Heart left ventricle (tissue), 13 donors: ENCODE measurements at regions not wholly inside any gene's neighbourhood (a gene's known extent, or its start where the extent isn't known, plus 50 kb on each side); places are given as distances from the start of the nearest gene placed in this dataset.

Experiments used
- CTCF ChIP-seq, 12 donors: fragments of 200-600 bp; sonication (generic) in 4 of 12; IDR thresholded peaks; one replicate each; pipeline versions ENCODE4 v1.5.0 to v1.8.0; 2018 to 2022; ENCODE audit warnings: antibody characterized with exemption in 12 of 12, mild to moderate bottlenecking in 5 of 12
- POLR2A ChIP-seq, 2 donors: fragments of 450-650 bp; IDR thresholded peaks; one replicate each; pipeline ENCODE4 v1.6.1; 2017; ENCODE audit warnings: antibody characterized with exemption in 2 of 2, mild to moderate bottlenecking in 2 of 2, moderate library complexity in 2 of 2
- donor health status: ischemic (EF 13 %, LVEDD 7.1; RV severe dilation, severe dysfunction).
- donor health status: DM: no; HTN: yes; CAD: no.
- donor health status: DM: no; HTN: no; CAD: no.
- donor health status: ischemic (EF 25% LVEDD 6.9; RV normal size, moderate dysfunction).
- donor health status: ischemic (EF 25% LVEDD 5.7; RV mildly dilated, moderate dysfunction).
- donor health status: ischemic (EF 35%, LVEDD 5.7; RV mildly dilated, moderate dysfunction).
- donor health status: nonischemic (EF 11% LVEDD 7.7; RV severe dilation, severe dysfunction).
- donor health status: DM: yes; HTN: yes; CAD: no.
- donor health status: PGD.
- donor health status: ischemic (EF 29% LVEDD 5.4; RV normal size, mild dysfunction).
- donor health status: nonischemic (EF 23%, LVEDD 6.1; RV moderate dilation, normal function).

- TF ChIP-seq CTCF (IDR thresholded peaks at IDR 0.05) (no peak), POLR2A (IDR thresholded peaks at IDR 0.05) (no peak)
These were observed 773.2 kb upstream of the LRRC4C start for GRCh38 chr11:42232673-42233072.
